Esophagus muscularis mucosa (tissue), 4 donors: ENCODE measurements at regions not wholly inside any gene's neighbourhood (a gene's known extent, or its start where the extent isn't known, plus 50 kb on each side); places are given as distances from the start of the nearest gene placed in this dataset.
"Not testable (repeated sequence)": the region's sequence is repeated elsewhere in the genome, so short reads cannot be mapped to it uniquely, and the experiment has no call there.

Experiments
- DNase-seq: peaks from one replicate; pipeline ENCODE4 v3.0.0-alpha.2; 2017; ENCODE audit errors: extremely low spot score
- H3K27ac ChIP-seq, 4 donors: fragments of 200-600 bp; sonication (generic); replicated peaks in 1 of 4; 1 replicate in 3 of 4; 2 replicates in 1 of 4; pipeline ENCODE4 v1.5.1; 2016 to 2019; ENCODE audit warnings: mild to moderate bottlenecking in 1 of 4
- H3K27me3 ChIP-seq, 4 donors: fragments of 200-600 bp; sonication (generic); one replicate each; pipeline versions ENCODE4 v1.5.1 to v1.6.0; 2016 to 2019
- H3K36me3 ChIP-seq, 4 donors: fragments of 200-600 bp; sonication (generic); one replicate each; pipeline ENCODE4 v1.5.1; 2016 to 2019
- H3K4me1 ChIP-seq, 4 donors: fragments of 200-600 bp; sonication (generic); one replicate each; pipeline ENCODE4 v1.5.1; 2016 to 2019
- H3K4me3 ChIP-seq, 4 donors: fragments of 200-600 bp; sonication (generic); 1 replicate in 2 of 4; 2 replicates in 2 of 4; pipeline ENCODE4 v1.5.1; 2016 to 2019; ENCODE audit warnings: mild to moderate bottlenecking in 4 of 4, moderate library complexity in 1 of 4
- H3K9me3 ChIP-seq, 4 donors: fragments of 200-600 bp; sonication (generic); 1 replicate in 3 of 4; 2 replicates in 1 of 4; pipeline ENCODE4 v1.5.1; 2016 to 2019
- EP300 ChIP-seq: sonication (generic); formaldehyde crosslinking; IDR thresholded peaks from one replicate; pipeline ENCODE4 v1.6.1; 2017; ENCODE audit warnings: antibody characterized with exemption
- POLR2A ChIP-seq: fragments of 450-650 bp; IDR thresholded peaks from one replicate; pipeline ENCODE4 v1.6.1; 2017; ENCODE audit warnings: antibody characterized with exemption, moderate library complexity, mild to moderate bottlenecking, low read depth
- POLR2AphosphoS5 ChIP-seq, 2 donors: sonication (generic); formaldehyde crosslinking; IDR thresholded peaks; one replicate each; pipeline ENCODE4 v1.6.1; 2017; ENCODE audit warnings: antibody characterized with exemption in 2 of 2
- WGBS: methylation state at CpG from one replicate; pipeline ENCODE4 v1.1.5; 2018; 5-methylcytosine and 5-hydroxymethylcytosine counted together
- intact Hi-C: fragments of 100-400 bp; cut with DNase I; formaldehyde crosslinking; loops from one replicate; pipeline ENCODE4 v1.15.1; 2023
- TF ChIP-seq, protein P1 (sequence below), 3 experiments: fragments of 200-600 bp in 2 of 3; fragments of 450-650 bp in 1 of 3; sonication (generic) in 2 of 3; IDR thresholded peaks; one replicate each; pipeline ENCODE4 v1.5.1; 2017 to 2019; ENCODE audit warnings: antibody characterized with exemption in 3 of 3, mild to moderate bottlenecking in 2 of 3, moderate library complexity in 1 of 3

DNA sequence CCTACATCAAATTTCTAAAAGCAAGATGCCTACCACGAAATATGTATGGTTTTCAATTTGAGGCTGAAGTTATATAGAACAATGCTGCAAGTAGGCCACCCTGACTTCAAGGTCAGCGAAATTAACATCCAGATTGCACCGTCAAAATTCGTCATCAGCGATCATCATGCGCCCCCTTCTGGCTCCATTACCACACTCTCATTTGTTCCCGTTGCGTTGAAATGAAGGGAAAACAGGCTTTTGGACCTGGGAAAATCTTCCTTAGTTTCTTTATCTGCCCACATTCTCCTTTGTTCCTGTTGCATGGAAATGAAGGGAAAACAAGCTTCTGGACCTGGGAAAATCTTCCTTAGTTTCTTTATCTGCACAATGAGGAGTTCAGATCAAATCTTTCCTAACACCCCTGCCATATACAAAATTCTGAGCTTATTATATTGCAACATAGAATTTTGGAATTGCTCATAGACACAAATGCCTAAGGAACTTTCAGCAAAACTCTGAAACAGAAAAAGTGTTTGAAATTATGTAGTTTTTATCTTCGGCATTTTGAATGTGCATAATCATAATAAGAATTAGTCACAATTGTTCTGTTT, 98.2 kb upstream of the PRKCQ start:
- TF ChIP-seq, protein P1, sequence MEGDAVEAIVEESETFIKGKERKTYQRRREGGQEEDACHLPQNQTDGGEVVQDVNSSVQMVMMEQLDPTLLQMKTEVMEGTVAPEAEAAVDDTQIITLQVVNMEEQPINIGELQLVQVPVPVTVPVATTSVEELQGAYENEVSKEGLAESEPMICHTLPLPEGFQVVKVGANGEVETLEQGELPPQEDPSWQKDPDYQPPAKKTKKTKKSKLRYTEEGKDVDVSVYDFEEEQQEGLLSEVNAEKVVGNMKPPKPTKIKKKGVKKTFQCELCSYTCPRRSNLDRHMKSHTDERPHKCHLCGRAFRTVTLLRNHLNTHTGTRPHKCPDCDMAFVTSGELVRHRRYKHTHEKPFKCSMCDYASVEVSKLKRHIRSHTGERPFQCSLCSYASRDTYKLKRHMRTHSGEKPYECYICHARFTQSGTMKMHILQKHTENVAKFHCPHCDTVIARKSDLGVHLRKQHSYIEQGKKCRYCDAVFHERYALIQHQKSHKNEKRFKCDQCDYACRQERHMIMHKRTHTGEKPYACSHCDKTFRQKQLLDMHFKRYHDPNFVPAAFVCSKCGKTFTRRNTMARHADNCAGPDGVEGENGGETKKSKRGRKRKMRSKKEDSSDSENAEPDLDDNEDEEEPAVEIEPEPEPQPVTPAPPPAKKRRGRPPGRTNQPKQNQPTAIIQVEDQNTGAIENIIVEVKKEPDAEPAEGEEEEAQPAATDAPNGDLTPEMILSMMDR (IDR thresholded peaks at IDR 0.05), result peak; percentile 45 to 59 (median 59)
- TF ChIP-seq EP300 (no peak), POLR2AphosphoS5 (IDR thresholded peaks at IDR 0.05) (no peak)
- no peak overlapping the region for H3K4me3 ChIP-seq
- no peaks in the 10 kb centered on the region for H3K4me1 ChIP-seq
- peaks cover 0 to 10% (median 0%) of the 10 kb centered on the region in 4 donors for H3K27me3 ChIP-seq
- no peak overlapping the region for H3K27ac ChIP-seq
- no peaks in the 10 kb centered on the region for H3K36me3 ChIP-seq
- peaks cover 0 to 3% (median 0%) of the 10 kb centered on the region in 4 donors for H3K9me3 ChIP-seq
- intact Hi-C loops, result no loop called here
- WGBS, result 25% methylated on average over 9 of the region's 9 CpGs
- DNase-seq, result no peak

DNA sequence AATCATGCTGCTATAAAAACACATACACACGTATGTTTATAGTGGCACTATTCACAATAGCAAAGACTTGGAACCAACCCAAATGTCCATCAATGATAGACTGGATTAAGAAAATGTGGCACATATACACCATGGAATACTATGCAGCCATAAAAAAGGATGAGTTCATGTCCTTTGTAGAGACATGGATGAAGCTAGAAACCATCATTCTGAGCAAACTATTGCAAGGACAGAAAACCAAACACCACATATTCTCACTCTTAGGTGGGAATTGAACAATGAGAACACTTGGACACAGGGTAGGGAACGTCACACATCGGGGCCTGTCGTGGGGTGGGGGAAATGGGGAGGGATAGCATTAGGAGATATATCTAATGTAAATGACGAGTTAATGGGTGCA, 97.1 kb upstream of the PRKCQ start:
- H3K4me1 ChIP-seq, H3K9me3 ChIP-seq, H3K27ac ChIP-seq, DNase-seq, H3K36me3 ChIP-seq, intact Hi-C loops, H3K4me3 ChIP-seq: not testable (repeated sequence)
- WGBS, result 91% methylated on average over 5 of the region's 5 CpGs
- H3K27me3 ChIP-seq, result peaks cover 0 to 10% (median 0%) of the 10 kb centered on the region in 4 donors

DNA sequence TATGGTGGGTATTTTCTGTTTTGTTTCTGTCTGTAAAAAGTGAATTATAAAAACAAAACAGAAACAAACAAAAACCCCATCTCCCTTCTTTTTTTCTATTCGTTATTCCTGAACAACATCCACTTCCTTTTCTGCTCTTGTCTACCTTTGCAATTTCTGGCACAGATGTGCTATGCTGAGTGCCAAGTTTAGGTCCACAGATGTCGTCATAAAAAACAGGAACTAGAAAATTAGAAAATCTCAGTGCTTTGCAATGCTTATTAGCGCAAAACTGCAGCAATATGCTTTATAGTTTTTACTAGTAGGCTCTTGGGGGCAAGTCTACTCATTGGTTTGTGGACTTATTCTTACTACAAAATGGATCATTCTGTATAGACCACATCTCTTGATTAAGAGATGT, 94.2 kb upstream of the PRKCQ start:
- Histone ChIP-seq H3K9me3 (no peaks in the 10 kb centered on the region), H3K4me3 (no peak overlapping the region), H3K36me3 (no peaks in the 10 kb centered on the region), H3K4me1 (peaks cover 0 to 4% (median 0%) of the 10 kb centered on the region in 4 donors), H3K27me3 (peaks cover 0 to 10% (median 0%) of the 10 kb centered on the region in 4 donors), H3K27ac (no peak overlapping the region)
- TF ChIP-seq POLR2A (no peak), POLR2AphosphoS5 (IDR thresholded peaks at IDR 0.05) (no peak)
- 49% methylated on average over 3 of the region's 3 CpGs for WGBS
- intact Hi-C loops, result loop anchor here (5.0 kb wide), 1 partner anchor 743 kb away; no protein-coding TSS in a partner anchor
- no peak for DNase-seq

DNA sequence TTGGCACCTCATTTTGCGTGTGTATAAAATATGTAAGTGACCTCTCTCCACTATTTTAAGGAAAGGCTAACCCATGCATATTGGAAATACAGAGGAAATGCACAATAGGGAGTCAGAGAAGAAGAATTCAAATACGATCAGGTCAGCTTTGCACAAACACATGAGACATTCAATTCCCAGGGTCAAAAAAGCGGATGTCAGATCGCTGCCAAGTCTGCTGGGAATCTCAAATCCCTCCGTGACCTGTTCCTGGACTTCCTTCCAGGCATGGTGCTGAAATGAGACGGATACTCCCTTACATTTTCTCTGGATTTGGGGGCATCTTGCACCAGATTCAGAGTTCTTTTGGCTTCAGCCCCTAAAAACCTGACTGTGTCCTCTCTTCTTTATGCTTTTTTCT, 91.9 kb upstream of the PRKCQ start:
- H3K27me3 ChIP-seq, result peaks cover 0 to 14% (median 0%) of the 10 kb centered on the region in 4 donors
- DNase-seq, result no peak
- WGBS, result 70% methylated on average over 6 of the region's 6 CpGs
- H3K9me3 ChIP-seq, result no peaks in the 10 kb centered on the region
- no peak overlapping the region for H3K27ac ChIP-seq
- TF ChIP-seq POLR2AphosphoS5 (IDR thresholded peaks at IDR 0.05), result no peak
- no peak for TF ChIP-seq POLR2A
- no peak for TF ChIP-seq EP300
- TF ChIP-seq, protein P1 (IDR thresholded peaks at IDR 0.05), result no peak
- intact Hi-C loops, result loop anchor here (5.0 kb wide), 1 partner anchor 745 kb away; no protein-coding TSS in a partner anchor
- H3K4me3 ChIP-seq, result no peak overlapping the region
- H3K4me1 ChIP-seq, result peaks cover 0 to 4% (median 0%) of the 10 kb centered on the region in 4 donors
- no peaks in the 10 kb centered on the region for H3K36me3 ChIP-seq

DNA sequence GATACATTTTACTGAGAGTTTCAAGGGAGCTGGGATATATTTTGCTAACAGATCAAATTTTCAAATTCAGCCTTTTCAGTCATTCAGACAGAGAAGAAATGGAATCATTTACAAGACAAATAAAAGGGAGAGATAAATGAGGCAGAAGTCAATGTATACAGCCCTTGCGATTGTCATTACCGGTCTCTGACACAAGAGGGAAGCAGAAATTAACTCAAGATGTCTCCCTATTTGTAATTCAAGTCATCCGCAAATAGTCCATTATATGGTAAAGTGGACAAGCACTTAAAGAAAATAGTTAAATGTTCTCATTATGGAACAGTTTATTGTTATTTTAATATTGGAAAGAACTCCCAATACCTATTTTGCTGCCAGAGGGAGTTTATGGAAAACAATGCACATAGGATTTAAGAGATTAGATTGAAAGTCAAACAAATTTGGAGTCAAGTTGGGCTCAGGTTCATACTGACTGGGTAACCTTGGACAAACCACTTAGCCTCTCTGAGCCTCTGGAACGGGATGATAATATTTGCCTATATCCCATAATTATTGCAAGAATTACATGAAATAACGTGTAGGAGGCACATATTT, 89.3 kb upstream of the PRKCQ start:
- H3K9me3 ChIP-seq, result no peaks in the 10 kb centered on the region
- H3K27me3 ChIP-seq, result peaks cover 0 to 14% (median 0%) of the 10 kb centered on the region in 4 donors
- TF ChIP-seq, protein P1 (IDR thresholded peaks at IDR 0.05), result peak; percentile 48 to 65 (median 55)
- no peak for TF ChIP-seq POLR2A
- no peak for DNase-seq
- H3K27ac ChIP-seq, result no peak overlapping the region
- no peak overlapping the region for H3K4me3 ChIP-seq
- WGBS, result 37% methylated on average over 5 of the region's 5 CpGs
- intact Hi-C loops, result loop anchor here (5.0 kb wide), 1 partner anchor 252 kb away; no protein-coding TSS in a partner anchor
- H3K4me1 ChIP-seq, result peaks cover 0 to 4% (median 0%) of the 10 kb centered on the region in 4 donors
- no peaks in the 10 kb centered on the region for H3K36me3 ChIP-seq
